Loucy (cell line): ENCODE measurements at regions not wholly inside any gene's neighbourhood (a gene's known extent, or its start where the extent isn't known, plus 50 kb on each side); places are given as distances from the start of the nearest gene placed in this dataset.

ENCODE experiments used
- EZH2phosphoT487 ChIP-seq: fragments of 200-600 bp; IDR thresholded peaks from 2 replicates; pipeline ENCODE4 v1.6.1; 2018; ENCODE audit warnings: antibody characterized with exemption, mild to moderate bottlenecking, moderate library complexity, borderline replicate concordance
- TF ChIP-seq, protein P1 (sequence below): fragments of 200-600 bp; sonication (generic); conservative IDR thresholded peaks from 2 replicates; pipeline ENCODE4 v1.5.1; 2014; ENCODE audit warnings: mild to moderate bottlenecking, antibody characterized with exemption, low read length

DNA sequence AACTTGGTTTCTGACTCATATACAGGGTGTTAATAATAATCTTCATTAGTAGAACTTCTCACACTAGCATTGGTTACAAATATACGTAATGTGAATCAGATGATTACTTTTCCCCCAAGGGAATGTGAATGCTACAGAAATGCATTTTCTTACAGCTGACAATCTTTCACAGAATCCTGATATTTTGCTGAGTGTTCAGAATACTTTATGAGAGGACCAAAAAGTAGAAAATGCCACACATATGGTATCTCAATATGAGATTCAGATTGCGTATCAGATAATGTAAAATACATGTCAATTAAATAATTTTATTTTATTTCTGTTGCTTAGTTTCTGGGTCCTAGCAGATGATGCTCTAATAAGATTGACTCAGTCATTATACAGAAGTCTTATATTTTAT lies 979.9 kb upstream of the GBE1 start:
- TF ChIP-seq, protein P1, sequence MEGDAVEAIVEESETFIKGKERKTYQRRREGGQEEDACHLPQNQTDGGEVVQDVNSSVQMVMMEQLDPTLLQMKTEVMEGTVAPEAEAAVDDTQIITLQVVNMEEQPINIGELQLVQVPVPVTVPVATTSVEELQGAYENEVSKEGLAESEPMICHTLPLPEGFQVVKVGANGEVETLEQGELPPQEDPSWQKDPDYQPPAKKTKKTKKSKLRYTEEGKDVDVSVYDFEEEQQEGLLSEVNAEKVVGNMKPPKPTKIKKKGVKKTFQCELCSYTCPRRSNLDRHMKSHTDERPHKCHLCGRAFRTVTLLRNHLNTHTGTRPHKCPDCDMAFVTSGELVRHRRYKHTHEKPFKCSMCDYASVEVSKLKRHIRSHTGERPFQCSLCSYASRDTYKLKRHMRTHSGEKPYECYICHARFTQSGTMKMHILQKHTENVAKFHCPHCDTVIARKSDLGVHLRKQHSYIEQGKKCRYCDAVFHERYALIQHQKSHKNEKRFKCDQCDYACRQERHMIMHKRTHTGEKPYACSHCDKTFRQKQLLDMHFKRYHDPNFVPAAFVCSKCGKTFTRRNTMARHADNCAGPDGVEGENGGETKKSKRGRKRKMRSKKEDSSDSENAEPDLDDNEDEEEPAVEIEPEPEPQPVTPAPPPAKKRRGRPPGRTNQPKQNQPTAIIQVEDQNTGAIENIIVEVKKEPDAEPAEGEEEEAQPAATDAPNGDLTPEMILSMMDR, result no peak
- TF ChIP-seq EZH2phosphoT487, result no peak
